ENCODE measurements at regions not wholly inside any gene's neighbourhood (a gene's known extent, or its start where the extent isn't known, plus 50 kb on each side); places are given as distances from the start of the nearest gene placed in this dataset.

- no peak for DNase-seq
Measured at GRCh38 chr7:106165337-106165736, 53.2 kb upstream of the SYPL1 start.

GRCh38 chr7:106163257-106163656 lies 51.1 kb upstream of the SYPL1 start:
- no peak for DNase-seq
